Peyer's patch (tissue), 4 donors: ENCODE measurements at regions not wholly inside any gene's neighbourhood (a gene's known extent, or its start where the extent isn't known, plus 50 kb on each side); places are given as distances from the start of the nearest gene placed in this dataset.

Source experiments
- POLR2A ChIP-seq, 2 donors: fragments of 450-650 bp; IDR thresholded peaks; one replicate each; pipeline ENCODE4 v1.5.1; 2017; ENCODE audit warnings: antibody characterized with exemption in 2 of 2, mild to moderate bottlenecking in 2 of 2, moderate library complexity in 2 of 2
- TF ChIP-seq, protein P1 (sequence below), 6 experiments: fragments of 450-650 bp in 4 of 6; fragments of 200-600 bp in 2 of 6; sonication (generic) in 1 of 6; IDR thresholded peaks; one replicate each; pipeline ENCODE4 v1.5.1; 2017 to 2019; ENCODE audit warnings: antibody characterized with exemption in 6 of 6, mild to moderate bottlenecking in 3 of 6, moderate library complexity in 1 of 6

- TF ChIP-seq, protein P1, sequence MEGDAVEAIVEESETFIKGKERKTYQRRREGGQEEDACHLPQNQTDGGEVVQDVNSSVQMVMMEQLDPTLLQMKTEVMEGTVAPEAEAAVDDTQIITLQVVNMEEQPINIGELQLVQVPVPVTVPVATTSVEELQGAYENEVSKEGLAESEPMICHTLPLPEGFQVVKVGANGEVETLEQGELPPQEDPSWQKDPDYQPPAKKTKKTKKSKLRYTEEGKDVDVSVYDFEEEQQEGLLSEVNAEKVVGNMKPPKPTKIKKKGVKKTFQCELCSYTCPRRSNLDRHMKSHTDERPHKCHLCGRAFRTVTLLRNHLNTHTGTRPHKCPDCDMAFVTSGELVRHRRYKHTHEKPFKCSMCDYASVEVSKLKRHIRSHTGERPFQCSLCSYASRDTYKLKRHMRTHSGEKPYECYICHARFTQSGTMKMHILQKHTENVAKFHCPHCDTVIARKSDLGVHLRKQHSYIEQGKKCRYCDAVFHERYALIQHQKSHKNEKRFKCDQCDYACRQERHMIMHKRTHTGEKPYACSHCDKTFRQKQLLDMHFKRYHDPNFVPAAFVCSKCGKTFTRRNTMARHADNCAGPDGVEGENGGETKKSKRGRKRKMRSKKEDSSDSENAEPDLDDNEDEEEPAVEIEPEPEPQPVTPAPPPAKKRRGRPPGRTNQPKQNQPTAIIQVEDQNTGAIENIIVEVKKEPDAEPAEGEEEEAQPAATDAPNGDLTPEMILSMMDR (IDR thresholded peaks at IDR 0.05): no peak
- no peak for TF ChIP-seq POLR2A (IDR thresholded peaks at IDR 0.05)
Observed at GRCh38 chr3:75329476-75330097, 334.5 kb upstream of the FRG2C start.
